ENCODE measurements at regions not wholly inside any gene's neighbourhood (a gene's known extent, or its start where the extent isn't known, plus 50 kb on each side); places are given as distances from the start of the nearest gene placed in this dataset.

- TF ChIP-seq CTCF (IDR thresholded peaks at IDR 0.05) (no peak), REST (IDR thresholded peaks at IDR 0.05; ENCODE audit: low read depth, low read length) (no peak), USF2 (IDR thresholded peaks at IDR 0.05; ENCODE audit: borderline replicate concordance, low read depth, low read length) (no peak), FOXM1 (IDR thresholded peaks at IDR 0.05; ENCODE audit: low read depth) (no peak), MXI1 (IDR thresholded peaks at IDR 0.05; ENCODE audit: low read depth, low read length) (no peak), FOSL2 (IDR thresholded peaks at IDR 0.05; ENCODE audit: borderline replicate concordance, low read depth) (no peak), GABPA (IDR thresholded peaks at IDR 0.05; ENCODE audit: low read depth) (no peak)
Observed at GRCh38 chr2:236998758-236999157, 86.9 kb upstream of the COPS8 start (continued).

- no peak overlapping the region for H2AFZ ChIP-seq (ENCODE audit: low read depth)
- H4K20me1 ChIP-seq (ENCODE audit: insufficient read depth): no peaks in the 10 kb centered on the region
- H3K4me3 ChIP-seq (ENCODE audit: low read depth in 2 of 2, low read length in 1 of 2): no peak overlapping the region
- no peaks in the 10 kb centered on the region for H3F3A ChIP-seq (replicated peaks; ENCODE audit: insufficient read depth)
- no peak for DNase-seq
- no peak overlapping the region for H3K9ac ChIP-seq
- H3K4me2 ChIP-seq: no peak overlapping the region
- ChIA-PET POLR2A (no interaction called here), CTCF (no interaction called here)
- H3K36me3 ChIP-seq (replicated peaks in 1 of 2; ENCODE audit: control insufficient read depth in 1 of 2, insufficient read depth in 2 of 2, low read length in 1 of 2): no peaks in the 10 kb centered on the region
- no peaks in the 10 kb centered on the region for H3K9me2 ChIP-seq
- no peak overlapping the region for H3K27ac ChIP-seq (ENCODE audit: low read depth in 2 of 2, low read length in 1 of 2)
- 67% methylated on average over 3 of the region's 3 CpGs for WGBS (ENCODE audit: low lambda C conversion rate)
- H3K79me2 ChIP-seq (ENCODE audit: insufficient read depth): no peaks in the 10 kb centered on the region
- no peaks in the 10 kb centered on the region for H3K4me1 ChIP-seq (ENCODE audit: control insufficient read depth in 1 of 2, insufficient read depth in 2 of 2, low read depth in 1 of 2, low read length in 1 of 2)
- H3K27me3 ChIP-seq (ENCODE audit: insufficient read depth): peaks cover 7% of the 10 kb centered on the region; the same call in 1 of the 2 replicates
- H3K9me3 ChIP-seq: no peaks in the 10 kb centered on the region
- TF ChIP-seq ZBTB33 (IDR thresholded peaks at IDR 0.05; ENCODE audit: borderline replicate concordance, low read depth) (no peak), EZH2phosphoT487 (IDR thresholded peaks at IDR 0.05; ENCODE audit: borderline replicate concordance, low read depth) (no peak), CTCF (IDR thresholded peaks at IDR 0.05) (no peak), ELF1 (IDR thresholded peaks at IDR 0.05) (no peak), TAF1 (IDR thresholded peaks at IDR 0.05; ENCODE audit: borderline replicate concordance, low read depth, low read length) (no peak), JUND (IDR thresholded peaks at IDR 0.05) (no peak), RXRA (IDR thresholded peaks at IDR 0.05; ENCODE audit: borderline replicate concordance, low read depth) (no peak), USF1 (IDR thresholded peaks at IDR 0.05; ENCODE audit: borderline replicate concordance, low read depth) (no peak), TCF12 (IDR thresholded peaks at IDR 0.05) (no peak), NRF1 (IDR thresholded peaks at IDR 0.05; ENCODE audit: low read depth, low read length) (no peak), TEAD4 (IDR thresholded peaks at IDR 0.05; ENCODE audit: borderline replicate concordance, insufficient read depth) (no peak), FOXM1 (IDR thresholded peaks at IDR 0.05; ENCODE audit: low read depth) (no peak), RCOR1 (IDR thresholded peaks at IDR 0.05; ENCODE audit: low read length) (no peak), USF2 (IDR thresholded peaks at IDR 0.05; ENCODE audit: borderline replicate concordance, low read depth, low read length) (no peak), SMC3 (IDR thresholded peaks at IDR 0.05; ENCODE audit: low read depth, low read length) (no peak), MXI1 (IDR thresholded peaks at IDR 0.05; ENCODE audit: low read depth, low read length) (no peak)
Observed at GRCh38 chr2:237000481-237000880, 85.2 kb upstream of the COPS8 start.
